GM08714 (cell line): ENCODE measurements at regions not wholly inside any gene's neighbourhood (a gene's known extent, or its start where the extent isn't known, plus 50 kb on each side); places are given as distances from the start of the nearest gene placed in this dataset.

Source experiments
- H3K4me3 ChIP-seq: fragments of 200-500 bp; sonication (Bioruptor generic); 2 replicates; pipeline ENCODE4 v1.5.1; 2014; ENCODE audit warnings: mild to moderate bottlenecking, low read length, inconsistent platforms
- ZNF274 ChIP-seq: IDR thresholded peaks from 2 replicates; pipeline ENCODE4 v1.6.1; 2012; ENCODE audit warnings: mild to moderate bottlenecking, low read depth, low read length

DNA sequence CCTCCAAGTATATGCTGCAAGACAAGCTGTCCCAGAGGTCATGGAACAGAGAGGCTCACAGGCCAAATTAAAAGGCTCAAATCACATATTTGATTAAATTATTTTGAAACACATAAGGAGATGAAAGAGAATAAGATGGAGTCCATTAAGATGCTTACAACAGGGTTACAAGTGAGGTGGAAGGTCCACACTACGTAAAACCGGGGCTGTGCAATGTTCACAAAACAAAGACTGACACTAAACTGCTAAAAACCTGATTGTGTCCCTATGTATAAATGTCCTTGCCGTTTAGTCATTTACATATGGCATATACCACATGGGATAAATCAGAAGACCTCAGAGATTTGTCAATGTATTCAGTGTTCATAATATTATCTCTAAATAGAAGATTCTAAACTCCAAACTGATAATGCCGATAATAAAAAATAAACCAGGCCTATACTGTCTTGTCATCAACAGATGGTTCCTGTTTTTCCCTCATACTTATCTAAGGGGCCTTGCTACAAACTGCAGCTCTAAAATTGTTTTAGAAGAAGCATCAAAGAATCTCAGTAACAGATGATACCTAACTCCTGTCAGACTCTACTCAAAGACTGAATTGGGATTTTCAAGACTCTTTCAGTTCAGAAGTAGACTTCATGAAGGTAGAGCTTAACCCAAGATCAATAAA, 51.8 kb upstream of the RIPOR2 start:
- no peak overlapping the region for H3K4me3 ChIP-seq
- no peak for TF ChIP-seq ZNF274

DNA sequence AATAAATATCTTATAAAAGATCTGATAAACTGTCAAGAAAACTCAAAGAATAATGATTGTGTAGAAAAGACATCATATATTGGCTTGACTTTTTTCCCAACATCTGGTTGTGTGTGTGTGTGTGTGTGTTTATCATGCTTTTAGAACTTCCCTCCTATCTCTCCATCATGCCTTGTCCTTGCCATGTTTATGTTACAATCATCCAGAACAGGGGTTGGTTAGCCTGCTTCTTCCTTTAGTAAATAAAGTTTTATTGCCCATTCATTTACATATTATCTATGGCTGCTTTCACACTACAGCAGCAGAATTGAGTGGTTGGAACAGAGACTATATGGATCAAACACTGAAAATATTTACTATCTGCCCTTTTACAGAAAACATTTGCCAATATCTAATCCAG, 52.8 kb upstream of the RIPOR2 start:
- TF ChIP-seq ZNF274, result no peak
- no peak overlapping the region for H3K4me3 ChIP-seq

DNA sequence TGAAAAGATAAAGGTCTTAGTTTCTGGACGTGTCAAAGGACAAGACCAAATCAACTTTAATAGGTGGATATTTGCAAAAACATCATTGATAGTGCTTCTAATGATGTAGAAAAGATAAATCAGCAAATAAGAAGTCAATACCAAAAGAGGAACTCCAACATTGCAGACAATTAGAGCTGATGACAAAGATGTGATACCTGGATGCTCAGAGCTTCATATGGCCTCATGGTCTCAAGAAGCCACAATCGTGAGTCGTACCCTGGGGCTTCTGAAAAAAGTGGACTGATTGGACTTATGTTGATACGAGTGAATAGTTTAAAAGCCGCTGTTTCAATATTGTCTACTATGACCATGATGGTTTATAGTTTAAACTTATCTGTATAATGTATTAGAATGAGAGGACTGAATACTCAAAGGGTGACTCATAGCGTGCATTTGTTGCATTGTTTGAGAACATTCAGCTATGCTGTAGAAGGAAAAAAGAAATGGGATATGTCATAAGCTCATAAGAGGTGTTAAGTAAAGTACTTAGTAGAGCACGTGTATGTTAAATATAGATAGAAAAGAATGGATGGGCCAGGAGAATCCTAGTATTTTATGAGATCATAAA, 54.6 kb upstream of the RIPOR2 start:
- no peak for TF ChIP-seq ZNF274
- H3K4me3 ChIP-seq, result no peak overlapping the region

DNA sequence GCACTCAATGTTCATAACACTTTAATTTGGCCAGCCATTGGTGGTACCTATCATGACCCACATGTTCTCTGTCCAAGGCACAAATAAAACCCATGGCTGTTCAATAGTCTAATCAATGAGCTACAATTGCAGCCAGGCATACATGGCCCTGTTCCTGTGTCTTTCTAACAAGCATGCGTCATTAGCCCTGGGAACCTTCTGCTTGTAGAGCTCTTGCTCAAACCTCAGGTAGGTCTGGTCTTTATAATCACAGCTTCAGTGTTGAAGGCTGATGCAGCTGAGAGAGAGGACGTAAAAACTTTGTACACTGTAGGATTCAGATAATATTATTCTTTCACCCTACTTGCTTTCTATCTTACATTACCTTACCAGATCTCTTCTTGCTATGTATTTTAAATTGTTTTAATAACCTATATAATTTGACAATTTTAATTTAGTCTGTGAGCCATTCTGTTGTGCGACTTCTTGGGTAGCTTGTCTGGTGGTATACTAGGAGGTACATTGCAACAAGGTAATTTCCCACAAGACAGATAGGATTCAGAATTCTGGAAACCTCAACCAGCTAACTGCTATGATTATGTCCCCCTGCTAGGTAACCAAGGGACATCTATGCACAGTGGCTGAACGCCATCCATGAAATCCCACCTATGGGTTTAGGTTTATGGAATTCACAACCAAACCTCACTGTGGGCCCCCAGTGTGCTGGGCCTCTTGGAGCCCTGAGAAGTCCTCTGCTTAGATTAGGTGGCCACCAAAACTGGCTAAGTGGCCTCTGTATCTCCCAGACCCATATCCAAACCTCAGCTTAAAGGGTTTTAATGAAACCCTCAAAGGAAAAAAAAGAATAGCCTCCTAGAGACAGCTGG, 55.4 kb upstream of the RIPOR2 start:
- TF ChIP-seq ZNF274, result no peak
- no peak overlapping the region for H3K4me3 ChIP-seq

DNA sequence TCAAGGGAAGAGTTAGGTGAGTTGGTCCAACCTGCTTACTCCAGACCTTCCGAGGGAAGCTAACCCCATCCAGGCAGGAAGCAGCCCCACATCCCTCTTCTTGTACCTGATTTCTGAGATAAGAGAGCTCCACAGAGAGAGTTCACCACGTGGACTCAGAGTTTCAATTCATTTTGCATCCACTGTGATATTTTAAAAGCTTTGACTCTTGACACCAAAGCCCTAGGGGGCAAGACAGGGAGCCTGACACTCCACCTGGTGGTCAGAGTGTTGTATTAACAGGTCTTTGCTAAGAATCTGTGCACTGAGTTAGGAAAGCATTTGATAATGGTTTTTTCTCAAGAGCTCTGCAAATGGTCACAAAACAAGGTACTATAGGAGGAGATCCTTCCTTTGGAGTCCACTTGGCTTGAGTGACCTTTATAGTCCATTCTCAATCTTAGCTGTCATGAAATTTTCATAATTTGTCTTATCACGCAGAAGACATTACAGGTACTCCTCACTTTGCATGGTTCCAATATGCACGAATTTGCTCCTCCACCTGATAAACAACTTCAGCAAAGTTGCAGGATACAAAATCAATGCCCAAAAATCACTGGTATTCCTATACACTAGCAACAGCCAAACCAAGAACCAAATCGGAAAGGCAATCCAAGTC, 56.2 kb upstream of the RIPOR2 start:
- no peak for TF ChIP-seq ZNF274
- no peak overlapping the region for H3K4me3 ChIP-seq

DNA sequence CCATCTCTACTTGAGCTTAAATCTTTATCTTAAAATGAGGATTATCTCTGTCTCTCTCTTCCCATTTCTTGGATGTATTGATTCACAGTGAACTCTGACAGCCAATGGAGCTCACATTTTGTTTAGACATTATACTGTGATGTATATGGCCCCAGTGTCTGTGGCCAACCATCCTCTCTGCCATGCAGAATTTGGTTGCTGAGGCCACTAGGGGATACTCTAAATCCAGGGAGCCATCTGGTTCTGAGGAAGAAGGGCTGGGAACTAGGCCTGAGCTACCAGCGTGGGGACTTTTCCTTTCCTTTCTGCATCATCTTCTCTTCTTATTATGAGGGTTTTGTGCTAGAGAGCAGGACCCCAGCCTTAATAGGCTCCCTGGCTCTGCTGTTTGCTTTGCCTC, 59.1 kb upstream of the RIPOR2 start:
- TF ChIP-seq ZNF274, result no peak
- H3K4me3 ChIP-seq, result no peak overlapping the region

DNA sequence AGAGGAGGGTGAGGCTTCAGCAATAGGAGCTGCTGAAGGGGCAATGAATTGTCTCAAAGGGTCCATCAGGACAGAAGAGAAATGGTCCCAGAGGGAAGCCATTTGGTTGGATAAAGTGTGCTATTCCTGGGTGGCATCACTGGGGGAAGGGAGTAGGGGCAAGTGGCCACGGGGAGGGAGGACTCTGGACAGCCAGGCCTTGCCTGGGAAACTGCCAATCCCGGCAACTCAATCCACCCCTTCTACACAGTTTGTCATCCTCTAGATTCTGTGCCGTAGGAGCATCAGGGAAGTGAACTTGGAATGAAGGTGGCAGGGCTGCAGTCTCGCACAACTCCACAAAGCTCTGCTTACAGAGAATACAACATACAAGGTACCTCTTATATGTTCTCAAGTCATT, 59.5 kb upstream of the RIPOR2 start:
- no peak for TF ChIP-seq ZNF274
- H3K4me3 ChIP-seq, result no peak overlapping the region

DNA sequence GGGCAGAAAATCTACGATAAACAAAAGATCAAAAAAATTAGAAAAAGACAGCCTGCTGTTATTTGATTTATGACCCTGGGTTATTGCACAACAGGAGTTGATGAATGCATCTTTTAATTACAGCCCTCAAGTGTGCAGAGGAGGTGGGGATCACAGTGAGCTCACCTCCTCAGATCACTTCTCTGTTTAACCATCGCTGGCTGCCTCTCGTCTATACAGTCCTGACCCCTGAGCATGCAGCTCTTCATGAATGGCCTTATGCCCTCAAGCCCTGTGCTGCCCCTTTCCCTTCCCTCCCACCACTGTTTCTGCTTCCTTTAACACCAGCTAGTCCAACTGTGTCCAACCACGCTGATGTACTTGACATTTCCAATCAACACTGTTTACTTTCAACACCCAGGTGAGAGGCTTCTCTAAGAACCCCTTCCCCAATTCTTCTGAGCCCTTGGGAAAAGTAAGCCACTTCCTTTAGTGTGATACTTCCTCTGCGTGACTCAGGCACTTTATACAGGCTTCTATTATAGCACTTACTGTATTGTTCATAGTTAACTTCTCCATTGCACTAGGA, 60.6 kb upstream of the RIPOR2 start:
- TF ChIP-seq ZNF274, result no peak
- no peak overlapping the region for H3K4me3 ChIP-seq

DNA sequence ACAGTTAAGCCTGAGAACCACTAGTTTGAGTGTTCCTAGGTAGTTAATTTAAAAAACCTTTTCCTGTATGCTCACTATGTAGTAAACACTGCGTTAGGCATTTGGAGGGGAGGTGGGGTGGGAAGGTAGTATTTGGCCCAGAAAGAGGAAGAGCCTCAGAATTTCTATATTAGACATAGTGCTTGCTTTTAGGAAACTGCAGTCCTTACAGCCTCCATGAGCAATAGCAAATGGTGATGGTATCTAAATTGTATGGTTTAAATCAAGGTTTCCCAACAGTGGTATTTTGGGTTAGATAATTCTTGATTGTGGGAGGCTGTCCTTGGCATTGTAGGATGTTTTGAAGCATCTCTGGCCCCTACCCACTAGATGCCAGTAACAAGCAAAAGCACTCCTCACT, 61.5 kb upstream of the RIPOR2 start:
- TF ChIP-seq ZNF274, result no peak
- no peak overlapping the region for H3K4me3 ChIP-seq

DNA sequence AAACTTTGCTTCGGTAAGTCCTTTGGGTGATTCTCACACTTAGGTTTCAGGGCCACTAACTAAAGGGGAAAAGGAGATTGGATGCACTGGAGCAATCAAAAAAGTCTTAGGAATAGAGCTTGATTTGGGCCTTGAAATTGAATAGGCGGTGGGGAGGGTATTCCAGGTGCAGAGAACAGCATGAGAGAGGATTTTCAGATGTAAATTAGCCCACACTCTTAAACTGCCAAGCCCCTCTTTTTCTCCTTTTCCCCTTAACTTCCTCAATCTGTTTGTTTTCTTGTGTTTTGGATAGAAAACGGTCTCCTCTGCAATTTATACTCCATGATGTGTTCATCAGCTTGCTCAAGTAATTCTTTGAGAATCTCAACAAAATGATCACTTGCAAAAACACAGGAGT, 62.1 kb upstream of the RIPOR2 start:
- no peak overlapping the region for H3K4me3 ChIP-seq
- no peak for TF ChIP-seq ZNF274

DNA sequence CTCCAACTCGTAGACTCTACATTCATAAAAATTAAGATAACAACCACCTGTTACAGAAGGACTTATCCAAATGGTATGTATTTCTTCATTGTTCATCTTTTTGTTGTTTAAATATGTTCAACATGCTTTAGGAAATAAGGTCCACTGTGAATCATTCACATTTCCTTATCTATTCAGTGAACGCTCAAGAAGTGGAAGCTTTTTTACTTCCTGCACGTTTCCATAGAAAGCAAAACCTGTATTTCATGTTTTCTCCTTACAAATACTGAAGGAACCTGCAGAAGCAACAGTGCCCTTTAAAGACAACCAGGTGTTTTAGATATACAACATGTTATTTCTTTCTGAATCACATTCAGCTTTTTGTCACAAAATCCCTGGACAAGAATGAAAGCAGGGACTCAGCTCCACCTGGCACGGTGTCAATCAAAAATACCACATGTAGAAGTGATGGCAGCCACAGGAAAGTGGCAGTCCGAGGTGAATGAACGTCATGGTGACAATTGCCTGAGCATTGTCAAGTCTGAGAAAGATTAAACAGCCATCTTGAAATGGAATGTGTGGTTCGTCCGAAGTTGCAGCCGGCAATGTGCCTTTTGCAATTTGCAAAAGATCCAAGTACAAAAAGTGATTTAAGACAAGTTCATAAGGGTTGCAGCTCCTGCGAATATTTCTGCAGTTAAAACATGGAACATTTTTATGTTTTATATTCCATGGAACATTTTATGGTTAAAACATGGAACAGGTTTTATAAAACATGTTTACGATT, 66.7 kb upstream of the RIPOR2 start:
- no peak for TF ChIP-seq ZNF274

DNA sequence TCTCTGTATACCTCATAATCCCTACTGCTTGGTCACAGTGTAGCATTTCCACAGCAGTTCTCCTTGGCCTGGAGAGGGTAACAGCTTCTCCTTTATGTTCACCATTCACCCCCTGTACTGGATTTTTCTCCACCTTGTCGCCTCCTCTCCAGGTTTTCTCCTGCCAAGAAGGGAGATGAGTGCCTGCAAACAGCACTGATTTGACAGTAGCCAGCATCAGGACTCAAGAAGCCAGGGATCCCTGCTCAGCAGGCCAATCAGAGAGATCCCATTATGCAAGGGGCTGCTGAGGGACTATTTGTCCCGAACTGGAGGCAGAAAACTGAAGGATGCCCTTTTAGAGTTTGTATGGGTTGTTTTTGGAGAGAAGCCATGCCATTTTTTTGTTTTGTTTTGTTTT, 68.6 kb upstream of the RIPOR2 start:
- H3K4me3 ChIP-seq, result no peak overlapping the region
- no peak for TF ChIP-seq ZNF274

More for the DNA sequence above, 66.7 kb upstream of the RIPOR2 start:
- H3K4me3 ChIP-seq, result no peak overlapping the region

DNA sequence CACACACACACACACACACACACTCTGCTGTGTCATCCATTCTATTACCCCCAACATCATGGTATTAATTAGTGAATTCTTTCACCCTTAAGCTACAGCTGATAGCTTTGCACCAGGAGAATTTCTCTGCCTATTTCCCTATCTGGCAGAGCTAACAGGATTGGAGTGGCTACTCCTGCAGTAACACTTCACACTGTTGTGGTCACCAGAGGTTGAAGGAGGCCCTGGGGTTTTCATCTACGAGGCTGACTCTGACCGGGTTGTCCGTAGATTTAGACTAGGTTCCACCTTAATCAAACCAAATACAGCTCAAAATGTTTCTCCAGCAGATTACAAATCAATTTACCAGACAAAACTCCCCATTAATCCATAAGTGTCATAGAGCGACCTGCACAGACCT, 69.2 kb upstream of the RIPOR2 start:
- TF ChIP-seq ZNF274, result no peak
- H3K4me3 ChIP-seq, result no peak overlapping the region
